Upper lobe of left lung (tissue), 4 donors: ENCODE measurements at regions not wholly inside any gene's neighbourhood (a gene's known extent, or its start where the extent isn't known, plus 50 kb on each side); places are given as distances from the start of the nearest gene placed in this dataset.
"Not testable (repeated sequence)": the region's sequence is repeated elsewhere in the genome, so short reads cannot be mapped to it uniquely, and the experiment has no call there.

ENCODE experiments used
- POLR2AphosphoS5 ChIP-seq, 2 donors: sonication (generic); formaldehyde crosslinking; IDR thresholded peaks; one replicate each; pipeline ENCODE4 v1.5.1; 2017; ENCODE audit warnings: antibody characterized with exemption in 2 of 2
- TF ChIP-seq, protein P1 (sequence below), 6 experiments: fragments of 450-650 bp in 4 of 6; fragments of 200-600 bp in 2 of 6; sonication (generic) in 2 of 6; IDR thresholded peaks; one replicate each; pipeline ENCODE4 v1.5.1; 2016 to 2019; ENCODE audit warnings: antibody characterized with exemption in 6 of 6

- not testable (repeated sequence) for TF ChIP-seq POLR2AphosphoS5 (IDR thresholded peaks at IDR 0.05)
- TF ChIP-seq, protein P1, sequence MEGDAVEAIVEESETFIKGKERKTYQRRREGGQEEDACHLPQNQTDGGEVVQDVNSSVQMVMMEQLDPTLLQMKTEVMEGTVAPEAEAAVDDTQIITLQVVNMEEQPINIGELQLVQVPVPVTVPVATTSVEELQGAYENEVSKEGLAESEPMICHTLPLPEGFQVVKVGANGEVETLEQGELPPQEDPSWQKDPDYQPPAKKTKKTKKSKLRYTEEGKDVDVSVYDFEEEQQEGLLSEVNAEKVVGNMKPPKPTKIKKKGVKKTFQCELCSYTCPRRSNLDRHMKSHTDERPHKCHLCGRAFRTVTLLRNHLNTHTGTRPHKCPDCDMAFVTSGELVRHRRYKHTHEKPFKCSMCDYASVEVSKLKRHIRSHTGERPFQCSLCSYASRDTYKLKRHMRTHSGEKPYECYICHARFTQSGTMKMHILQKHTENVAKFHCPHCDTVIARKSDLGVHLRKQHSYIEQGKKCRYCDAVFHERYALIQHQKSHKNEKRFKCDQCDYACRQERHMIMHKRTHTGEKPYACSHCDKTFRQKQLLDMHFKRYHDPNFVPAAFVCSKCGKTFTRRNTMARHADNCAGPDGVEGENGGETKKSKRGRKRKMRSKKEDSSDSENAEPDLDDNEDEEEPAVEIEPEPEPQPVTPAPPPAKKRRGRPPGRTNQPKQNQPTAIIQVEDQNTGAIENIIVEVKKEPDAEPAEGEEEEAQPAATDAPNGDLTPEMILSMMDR (IDR thresholded peaks at IDR 0.05), result not testable (repeated sequence)
These were observed 683.9 kb upstream of the TPTE start for GRCh38 chr21:9837526-9837925.
